ENCODE measurements at regions not wholly inside any gene's neighbourhood (a gene's known extent, or its start where the extent isn't known, plus 50 kb on each side); places are given as distances from the start of the nearest gene placed in this dataset.

- no peak for DNase-seq
Measured at GRCh38 chr16:9383281-9383680, 291.8 kb downstream of the HAPSTR1 start.

DNA sequence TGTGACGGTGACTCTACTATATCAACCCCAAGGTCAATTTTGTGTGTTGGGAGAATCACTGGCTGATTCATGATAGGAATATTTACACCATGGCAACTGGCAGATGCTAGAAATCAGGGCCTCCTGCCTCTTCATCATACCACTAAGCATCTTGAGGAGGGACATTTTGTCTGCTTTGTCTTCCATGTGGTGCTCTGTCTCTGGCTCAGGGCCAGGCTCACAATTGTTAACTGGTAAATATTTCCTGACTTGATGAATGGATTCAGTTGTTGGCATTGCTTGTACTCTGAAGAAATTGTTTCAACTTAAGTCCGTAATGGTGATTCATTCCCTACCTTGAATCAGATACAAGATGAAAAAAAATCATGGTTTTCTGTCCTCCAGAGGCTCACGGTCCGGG is 292.7 kb downstream of the HAPSTR1 start:
- no peak for DNase-seq

DNA sequence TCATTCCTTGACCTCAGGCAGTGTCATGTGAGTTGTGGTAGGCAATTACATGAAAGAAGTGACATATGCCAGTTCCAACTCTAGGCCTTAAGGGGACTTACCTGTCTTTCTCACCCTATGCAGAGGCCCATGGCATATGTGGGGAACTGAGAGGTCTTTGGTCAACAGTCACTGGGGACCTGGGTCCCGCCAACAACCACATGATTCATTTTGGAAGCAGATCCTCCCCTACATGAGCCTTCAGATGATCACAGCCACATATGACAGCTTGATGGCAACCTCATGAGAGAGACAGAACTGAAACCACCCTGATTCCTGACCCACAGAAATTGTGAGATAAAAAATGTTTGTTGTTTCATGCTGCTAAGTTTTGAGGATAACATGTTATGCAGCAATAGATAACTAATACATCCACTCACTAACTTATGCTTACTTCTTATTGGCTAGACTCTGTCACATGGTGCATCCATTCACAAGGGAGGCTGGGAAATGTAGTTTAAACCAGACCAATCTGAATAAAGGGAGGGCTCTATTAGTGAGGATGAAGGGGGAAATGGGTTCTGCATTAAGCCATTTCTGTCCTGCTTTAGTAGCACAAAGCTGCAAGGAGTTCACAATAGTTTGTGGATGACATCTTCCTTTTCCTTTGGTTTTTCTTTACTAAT is 298.2 kb downstream of the HAPSTR1 start:
- DNase-seq = peak; percentile 76

GRCh38 chr16:9392956-9393355 is 301.5 kb downstream of the HAPSTR1 start:
- no peak for DNase-seq

GRCh38 chr16:9393591-9393990 is 302.1 kb downstream of the HAPSTR1 start:
- no peak for DNase-seq

- DNase-seq = no peak
Measured at GRCh38 chr16:9395958-9396359, 304.5 kb downstream of the HAPSTR1 start.

GRCh38 chr16:9399573-9399972 is 308.1 kb downstream of the HAPSTR1 start:
- no peak for DNase-seq

DNA sequence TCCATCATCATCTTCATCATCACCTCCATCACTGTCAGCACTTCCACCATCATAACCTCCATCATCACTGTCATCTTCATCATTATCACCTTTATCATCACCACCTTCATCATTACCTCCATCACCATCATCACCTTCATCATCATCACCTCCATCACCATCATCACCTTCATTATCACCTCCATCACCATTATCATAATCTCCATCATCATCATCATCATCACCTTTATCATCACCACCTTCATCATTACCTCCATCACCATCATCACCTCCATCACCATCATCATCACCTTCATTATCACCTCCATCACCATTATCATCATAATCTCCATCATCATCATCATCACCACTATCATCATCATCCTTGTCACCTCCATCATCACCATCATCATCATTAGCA is 309.7 kb downstream of the HAPSTR1 start:
- DNase-seq = no peak

GRCh38 chr16:9402293-9402860 is 310.9 kb downstream of the HAPSTR1 start:
- DNase-seq = no peak

- DNase-seq = no peak
Measured at GRCh38 chr16:9404811-9405210, 313.4 kb downstream of the HAPSTR1 start.

GRCh38 chr16:9406038-9406712 is 314.7 kb downstream of the HAPSTR1 start:
- DNase-seq = no peak

GRCh38 chr16:9407206-9407758 is 315.8 kb downstream of the HAPSTR1 start:
- DNase-seq = no peak

- no peak for DNase-seq
Measured at GRCh38 chr16:9408297-9408878, 316.9 kb downstream of the HAPSTR1 start.

DNA sequence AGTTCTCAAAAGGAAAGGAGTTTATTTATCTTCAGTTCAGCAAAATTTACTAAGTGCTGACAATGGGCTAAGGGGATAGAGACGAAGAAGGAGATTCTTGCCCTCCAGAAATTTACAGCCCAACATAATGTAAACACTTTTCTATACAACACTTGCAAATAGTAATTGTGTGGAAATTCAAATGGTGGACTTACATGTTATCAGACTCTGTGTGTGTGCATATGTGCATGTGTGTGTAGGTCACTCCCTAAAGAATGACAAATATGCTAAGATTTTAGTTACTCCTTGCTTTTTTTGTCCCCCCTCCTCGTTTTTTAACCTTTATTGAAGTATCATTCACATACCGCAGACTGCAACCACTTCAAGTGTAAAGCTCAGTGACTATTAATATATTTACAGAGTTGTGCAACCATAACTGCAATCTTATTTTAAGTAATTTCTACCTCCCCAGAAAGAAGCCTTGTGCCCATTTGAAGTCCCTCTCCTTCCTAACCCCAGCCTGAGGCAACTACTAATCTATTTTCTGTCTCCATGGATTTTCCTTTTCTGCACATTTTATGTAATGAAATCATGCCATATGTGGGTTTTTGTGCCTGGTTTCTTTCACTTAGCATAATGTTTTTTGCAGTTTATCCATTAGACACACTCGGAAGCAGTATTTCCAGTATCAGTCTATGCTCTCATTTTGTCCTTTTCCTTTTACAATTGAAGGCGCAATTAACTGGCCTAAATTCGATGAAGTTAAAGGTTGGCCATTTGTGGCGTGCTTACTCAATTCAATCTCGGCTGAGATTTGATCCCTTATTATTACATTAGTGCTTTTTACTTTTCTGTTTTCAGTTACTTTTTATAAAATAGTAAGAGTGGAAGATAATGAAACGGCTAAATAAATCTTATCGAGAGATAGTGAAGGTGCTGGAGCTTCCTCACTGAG is 318.4 kb downstream of the HAPSTR1 start:
- no peak for DNase-seq

DNA sequence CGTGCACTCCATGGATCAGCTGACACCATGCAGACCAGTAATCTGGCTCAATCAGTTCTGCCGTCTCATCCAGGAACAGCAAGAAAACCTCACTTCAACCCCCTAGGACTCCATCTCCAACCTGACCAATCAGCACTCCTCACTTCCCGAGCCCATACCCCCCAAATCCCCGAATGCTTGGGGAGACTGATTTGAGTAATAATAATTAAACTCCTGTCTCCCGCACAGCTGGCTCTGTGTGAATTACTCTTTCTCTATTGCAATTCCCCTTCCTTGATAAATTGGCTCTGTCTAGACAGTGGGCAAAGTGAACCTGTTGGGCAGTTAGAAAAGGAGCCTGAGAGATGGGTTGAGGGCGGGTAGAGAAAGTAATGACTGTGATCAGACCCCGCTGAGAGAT is 320.0 kb downstream of the HAPSTR1 start:
- no peak for DNase-seq

DNA sequence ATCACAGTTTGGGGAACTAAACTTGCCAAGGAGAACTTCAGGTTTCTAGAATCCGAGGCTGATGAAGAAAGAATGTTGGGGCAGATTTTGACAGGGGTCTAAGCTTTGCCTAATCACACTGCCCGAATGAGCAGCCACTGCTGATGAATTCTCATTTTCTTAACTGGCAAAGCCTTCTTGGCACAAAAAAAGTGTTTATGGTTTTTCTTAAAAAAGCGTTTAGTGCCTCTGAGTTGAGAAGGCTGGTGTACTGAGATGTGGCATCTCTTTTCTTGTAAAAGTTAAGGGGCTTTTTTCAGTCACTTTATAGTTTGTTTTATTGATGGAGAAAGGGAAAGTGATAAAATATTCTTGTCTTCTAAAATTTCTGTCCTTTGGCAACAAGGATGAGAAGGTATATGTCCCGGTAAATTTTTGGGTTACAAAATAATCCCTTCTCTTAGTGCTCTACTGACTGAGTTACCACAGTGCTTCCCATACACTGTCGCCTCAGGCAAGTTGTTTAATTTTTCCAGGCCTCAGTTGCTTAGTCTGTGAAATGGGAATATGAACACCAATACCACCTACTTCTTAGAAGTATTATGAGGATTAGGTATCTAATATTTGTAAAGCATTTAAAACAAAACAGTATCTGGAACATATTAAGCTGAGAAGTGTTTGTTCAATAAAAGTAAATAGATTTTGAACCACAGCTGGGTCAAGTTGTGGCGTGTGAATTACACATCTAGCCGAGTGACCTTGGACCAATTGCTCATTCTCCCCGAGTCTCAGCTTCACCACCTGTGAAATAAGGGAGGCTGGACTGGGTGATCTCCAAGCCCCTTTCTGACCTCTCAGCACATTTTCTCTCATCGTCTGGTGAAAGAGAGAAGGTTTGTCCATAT is 320.8 kb downstream of the HAPSTR1 start:
- no peak for DNase-seq

DNA sequence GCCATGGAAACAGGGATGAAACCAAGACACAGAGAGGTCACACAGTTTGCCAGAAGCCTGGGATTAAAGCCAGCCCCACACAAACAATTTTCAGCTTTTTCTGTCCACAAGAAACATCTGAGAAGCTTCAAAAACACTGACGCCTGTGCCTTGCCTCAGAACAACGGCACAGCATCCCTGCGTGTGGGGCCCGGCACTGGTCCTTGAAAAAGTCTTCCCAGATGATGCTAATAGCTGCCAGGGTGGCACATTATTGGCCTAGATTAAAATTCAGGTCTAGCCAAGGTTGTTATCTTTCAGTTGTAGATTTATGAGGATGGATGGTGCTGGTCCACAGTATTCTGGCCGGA is 321.4 kb downstream of the HAPSTR1 start:
- no peak for DNase-seq

DNA sequence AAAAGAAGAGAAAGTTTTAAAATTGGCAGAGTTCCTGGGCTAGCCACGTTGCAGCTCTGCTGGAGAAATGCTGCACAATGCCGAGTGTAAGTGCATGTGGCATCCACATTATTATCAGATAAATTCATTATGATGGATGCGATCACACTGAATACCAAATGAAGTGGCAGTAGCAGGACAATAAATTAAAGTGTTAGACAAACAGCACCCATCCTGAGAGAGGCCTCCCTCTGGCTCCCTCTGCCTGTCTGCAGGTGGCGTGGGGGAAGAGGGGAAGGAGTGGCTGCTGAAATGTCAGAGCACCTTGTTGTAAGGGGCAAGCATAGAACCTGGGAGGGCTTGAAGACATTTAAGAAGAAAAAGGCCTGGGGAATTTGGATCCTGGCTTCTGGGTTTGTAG is 324.1 kb downstream of the HAPSTR1 start:
- DNase-seq = no peak

DNA sequence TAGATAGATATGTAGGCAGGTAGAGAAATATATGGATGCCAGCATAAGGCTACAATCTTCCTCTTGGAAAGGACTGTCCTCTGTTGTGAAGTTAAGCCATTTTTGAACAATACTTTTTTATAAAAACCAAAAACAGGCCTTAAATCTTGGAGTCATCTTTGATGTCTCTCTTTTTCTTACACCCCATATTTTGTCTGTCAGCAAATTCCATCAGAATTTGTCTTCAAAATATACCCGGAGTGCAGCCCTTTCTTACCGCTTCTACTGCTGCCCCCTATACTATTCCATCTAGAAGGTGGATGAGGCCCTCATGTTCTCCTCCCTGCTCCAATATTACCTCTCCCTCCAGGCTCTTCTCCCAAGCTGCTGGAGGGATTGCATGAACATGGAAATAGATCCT is 326.5 kb downstream of the HAPSTR1 start:
- no peak for DNase-seq

DNA sequence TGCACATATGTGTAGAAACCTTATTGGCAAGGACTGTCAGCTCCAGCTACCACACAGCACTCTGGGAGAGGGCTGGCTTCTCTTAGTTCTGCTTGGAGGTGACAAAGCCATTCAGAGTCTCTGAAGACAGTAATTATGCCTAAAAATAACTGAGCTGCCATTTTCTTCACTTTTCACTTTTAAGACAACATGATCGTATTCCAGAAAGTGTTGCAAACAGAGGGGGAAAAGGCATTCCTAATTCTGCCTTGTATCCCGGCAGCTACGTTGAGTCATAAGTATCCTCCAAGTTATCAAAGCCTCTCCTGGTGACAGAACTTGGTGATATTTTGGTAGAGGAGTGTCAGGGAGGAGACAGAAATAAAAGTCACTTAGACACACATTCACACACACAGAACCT is 327.7 kb downstream of the HAPSTR1 start:
- DNase-seq = no peak

GRCh38 chr16:9422762-9423513 is 331.5 kb downstream of the HAPSTR1 start:
- no peak for DNase-seq

Measured in MV-4-11 (cell line).